Activated gamma-delta T cell (primary cell): ENCODE measurements at regions not wholly inside any gene's neighbourhood (a gene's known extent, or its start where the extent isn't known, plus 50 kb on each side); places are given as distances from the start of the nearest gene placed in this dataset.

Source experiments
- DNase-seq: peaks from one replicate; lab custom pipeline; 2025; lab: John Stamatoyannopoulos, UW

DNA sequence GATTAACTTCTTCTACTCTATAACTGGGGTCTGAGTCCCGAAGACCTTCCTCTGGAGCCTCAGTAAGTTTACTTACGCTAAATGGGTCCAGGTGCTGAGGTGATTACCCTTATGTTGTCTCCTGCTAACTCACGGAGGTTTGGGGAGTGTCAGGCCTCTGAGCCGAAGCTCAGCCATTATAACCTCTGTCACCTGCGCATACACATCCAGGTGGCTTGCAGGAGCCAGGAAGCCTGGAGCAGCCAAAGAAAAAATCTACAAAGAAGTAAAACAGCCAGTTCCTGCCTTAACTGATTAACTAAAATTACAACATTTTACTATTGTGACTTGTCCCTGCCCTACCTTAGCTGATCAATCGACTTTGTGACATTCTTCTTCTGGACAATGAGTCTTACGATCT lies 350.7 kb downstream of the GLRX3 start:
- DNase-seq, result no peak

DNA sequence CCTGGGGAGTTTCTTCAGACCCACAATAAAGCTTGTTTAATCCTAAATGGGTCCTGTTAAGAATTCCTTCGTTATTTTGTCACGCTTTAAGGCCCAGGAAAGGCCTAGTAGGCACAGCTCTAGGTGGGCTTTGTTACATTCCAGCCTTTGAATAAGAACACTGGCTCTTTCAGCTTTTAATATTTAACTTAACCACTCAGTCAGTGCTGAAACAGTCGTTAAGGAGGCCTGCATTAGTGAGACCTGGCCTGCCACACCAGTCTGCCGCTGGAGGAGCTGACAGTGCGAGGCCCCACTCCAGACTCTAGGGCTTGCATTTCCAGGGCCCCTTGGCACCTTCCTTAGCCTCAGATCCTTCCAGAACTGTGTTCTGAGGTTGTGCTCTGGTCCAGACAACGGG lies 351.4 kb downstream of the GLRX3 start:
- no peak for DNase-seq

DNA sequence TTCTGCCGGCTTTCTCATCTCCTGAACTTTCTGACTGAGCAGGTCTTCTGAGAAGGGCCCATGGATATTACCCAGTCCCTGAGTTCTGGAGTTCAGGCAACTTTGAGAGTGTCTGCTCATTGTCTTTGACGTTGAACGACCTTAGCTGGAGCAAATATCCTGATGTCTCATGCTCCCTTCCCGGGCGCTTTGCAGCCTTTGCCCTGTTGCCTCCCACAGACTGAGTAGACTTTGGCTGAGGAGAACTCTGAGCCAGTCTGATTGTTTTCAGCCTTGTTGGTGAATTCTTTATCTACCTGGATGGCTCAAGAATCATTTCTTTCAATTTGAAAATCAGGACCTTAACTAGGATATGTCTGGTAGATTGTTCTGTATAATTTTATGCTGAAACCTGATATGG lies 353.7 kb downstream of the GLRX3 start:
- DNase-seq, result no peak

DNA sequence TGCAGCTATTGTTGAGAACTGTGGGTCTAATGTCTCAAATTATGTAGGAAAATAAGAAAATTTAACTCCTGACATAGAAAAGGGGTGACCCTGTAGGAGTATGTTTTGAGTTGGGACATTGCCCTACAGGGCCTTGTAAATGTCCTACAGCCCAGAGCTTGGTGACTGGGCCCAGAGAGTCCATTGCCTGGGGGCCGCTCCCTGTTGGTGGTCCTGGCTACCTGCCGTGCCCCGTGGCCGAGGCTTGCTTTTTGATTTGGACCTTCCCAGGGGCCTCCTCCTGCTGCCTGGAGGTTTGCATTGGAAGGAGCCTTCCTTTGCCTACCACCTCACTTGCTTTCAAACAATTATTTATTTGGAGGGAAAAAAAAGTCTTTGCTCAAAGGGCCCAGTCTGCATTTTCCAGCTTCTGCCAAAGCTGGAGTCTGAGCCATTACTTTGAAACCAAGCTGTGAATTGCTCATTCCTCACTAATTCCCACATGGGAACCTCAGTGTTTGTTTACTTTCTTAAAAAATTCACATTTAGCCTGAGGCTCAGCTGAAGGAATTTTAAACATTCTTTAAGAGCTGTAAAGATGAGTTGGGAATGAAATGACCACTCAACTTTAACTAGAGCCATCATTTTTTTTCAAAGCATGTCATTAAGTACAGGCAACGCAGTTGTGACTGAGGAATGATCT lies 355.0 kb downstream of the GLRX3 start:
- no peak for DNase-seq

DNA sequence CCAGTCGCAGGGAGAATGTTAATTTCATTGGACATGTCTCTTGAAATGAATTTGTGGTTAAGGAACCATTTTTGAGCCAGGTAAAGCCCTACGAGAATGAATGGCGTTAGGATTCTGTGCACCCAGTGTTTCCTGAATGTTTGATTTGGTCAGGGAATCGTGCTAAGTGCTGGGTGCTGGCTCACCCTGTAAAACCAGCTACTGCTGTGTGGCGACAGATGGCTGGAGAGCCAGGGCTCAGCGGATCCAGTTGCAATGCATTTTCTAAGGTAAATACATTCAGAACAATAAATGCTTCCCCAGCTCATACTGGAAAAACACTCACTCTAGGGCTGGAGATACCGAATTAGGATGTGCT lies 355.5 kb downstream of the GLRX3 start:
- DNase-seq, result no peak

DNA sequence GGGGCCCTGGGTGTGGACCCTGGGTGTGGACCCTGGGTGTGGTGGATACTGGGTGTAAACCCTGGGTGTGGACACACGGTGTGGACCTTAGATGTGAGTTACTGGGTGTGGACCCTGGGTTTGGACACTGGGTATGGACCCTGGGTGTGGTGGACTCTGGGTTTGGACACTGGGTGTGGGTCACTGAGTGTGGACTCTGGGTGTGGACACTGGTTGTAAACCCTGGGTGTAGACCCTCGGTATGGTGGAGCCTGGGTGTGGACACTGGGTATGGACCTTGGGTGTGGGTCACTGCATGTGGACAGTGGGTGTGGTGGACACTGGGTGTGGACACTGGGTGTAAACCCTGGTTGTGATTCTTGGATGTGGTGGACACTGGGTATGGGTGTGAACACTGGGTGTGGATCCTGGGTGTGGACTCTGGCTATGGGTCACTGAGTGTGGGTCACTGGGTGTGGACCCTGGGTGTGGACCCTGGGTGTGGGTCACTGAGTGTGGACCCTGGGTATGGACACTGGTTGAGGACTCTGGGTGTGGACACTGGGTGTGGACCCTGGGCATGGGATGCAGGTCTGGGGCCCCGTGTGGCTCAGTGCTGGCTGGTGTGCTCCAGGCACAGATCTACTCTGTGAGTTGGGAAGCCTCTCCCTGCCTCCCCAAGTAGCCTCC lies 356.2 kb downstream of the GLRX3 start:
- no peak for DNase-seq

DNA sequence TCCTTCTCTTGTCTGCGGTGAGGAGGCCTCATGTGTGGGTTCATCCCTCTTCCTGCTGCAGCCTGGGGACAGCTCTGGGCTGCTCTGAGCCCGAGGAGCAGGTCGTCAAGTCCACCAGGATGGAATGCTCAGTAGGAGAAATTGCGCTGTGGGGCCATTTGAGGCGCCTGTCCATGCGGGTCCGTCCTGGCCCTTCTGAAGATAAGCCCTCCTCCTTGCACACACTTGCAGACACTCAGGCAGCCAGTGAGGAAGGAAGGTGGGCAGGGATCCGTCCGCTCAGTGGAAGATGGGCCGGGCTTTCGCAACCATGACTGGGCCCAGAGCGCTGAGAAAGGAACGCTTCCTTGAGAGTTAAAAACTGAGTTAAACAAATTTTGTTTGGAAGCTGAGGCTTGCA lies 356.8 kb downstream of the GLRX3 start:
- no peak for DNase-seq

DNA sequence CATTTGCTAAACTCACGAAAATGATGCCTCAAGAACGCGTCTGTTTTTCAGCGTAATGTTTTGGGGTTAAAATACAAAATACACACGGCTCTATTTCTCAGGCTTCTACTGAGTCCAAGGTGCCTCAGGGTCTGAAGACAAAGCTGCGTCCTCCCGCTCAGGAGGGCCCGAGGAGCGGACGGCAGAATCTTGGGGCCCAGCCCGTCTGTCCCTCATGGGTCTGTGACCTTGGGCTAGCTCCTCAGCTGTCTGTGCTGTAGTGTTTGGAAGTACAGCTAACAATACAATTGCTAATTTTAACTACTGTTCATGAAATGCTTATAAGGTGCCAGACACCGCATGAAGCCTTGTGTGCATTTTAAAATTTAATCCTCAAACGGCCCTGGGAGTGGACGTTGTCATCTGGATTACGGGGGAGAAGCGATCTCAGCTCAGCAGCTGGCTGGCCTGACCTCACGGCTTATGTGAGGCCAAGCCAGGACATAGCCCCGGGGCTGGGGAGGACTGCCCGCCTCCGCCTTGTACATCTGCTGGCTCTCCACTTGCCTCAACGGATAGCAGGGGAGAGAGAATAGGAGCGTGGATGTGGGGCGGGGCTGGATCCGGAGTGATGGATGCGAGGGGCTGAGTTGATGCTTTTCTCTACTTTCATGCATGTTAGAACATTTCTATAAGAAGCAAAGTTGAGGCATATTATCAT lies 357.4 kb downstream of the GLRX3 start:
- no peak for DNase-seq

DNA sequence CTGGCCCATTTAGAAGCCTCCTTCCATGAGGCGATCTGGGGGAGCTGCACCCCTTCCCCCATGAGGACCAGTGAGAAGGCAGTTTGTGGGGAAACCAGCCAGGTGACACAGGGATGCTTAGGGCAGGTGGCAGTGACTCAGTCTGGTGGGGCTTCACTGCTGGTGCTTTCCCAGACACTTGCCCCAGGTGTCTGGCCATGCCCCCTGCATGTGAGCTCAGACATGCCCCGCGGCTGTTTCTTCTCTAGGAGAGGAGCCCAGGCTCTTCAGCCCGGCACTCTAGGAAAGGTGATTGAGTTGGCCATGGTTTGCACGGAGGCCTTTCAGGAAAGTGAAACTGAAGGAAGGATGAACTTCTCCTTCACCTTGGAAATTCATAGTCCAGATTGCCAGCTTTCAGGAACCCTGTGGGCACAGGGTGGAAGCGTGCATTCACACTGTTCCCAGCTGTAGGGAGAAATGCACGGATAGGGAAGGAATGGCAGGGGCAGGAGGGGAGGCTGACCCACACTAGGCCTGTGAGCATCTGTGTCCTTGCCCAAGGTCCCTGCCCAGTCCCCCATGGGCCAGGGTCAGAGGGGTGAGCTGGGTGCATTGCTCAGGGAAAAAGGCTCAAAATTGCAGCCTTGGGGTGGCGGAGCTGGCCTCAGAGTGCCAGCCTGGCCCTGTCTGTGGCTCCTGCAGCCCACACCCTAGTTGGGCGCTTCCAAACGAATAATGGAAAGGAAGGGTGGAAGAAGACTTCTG lies 359.1 kb downstream of the GLRX3 start:
- DNase-seq, result no peak

DNA sequence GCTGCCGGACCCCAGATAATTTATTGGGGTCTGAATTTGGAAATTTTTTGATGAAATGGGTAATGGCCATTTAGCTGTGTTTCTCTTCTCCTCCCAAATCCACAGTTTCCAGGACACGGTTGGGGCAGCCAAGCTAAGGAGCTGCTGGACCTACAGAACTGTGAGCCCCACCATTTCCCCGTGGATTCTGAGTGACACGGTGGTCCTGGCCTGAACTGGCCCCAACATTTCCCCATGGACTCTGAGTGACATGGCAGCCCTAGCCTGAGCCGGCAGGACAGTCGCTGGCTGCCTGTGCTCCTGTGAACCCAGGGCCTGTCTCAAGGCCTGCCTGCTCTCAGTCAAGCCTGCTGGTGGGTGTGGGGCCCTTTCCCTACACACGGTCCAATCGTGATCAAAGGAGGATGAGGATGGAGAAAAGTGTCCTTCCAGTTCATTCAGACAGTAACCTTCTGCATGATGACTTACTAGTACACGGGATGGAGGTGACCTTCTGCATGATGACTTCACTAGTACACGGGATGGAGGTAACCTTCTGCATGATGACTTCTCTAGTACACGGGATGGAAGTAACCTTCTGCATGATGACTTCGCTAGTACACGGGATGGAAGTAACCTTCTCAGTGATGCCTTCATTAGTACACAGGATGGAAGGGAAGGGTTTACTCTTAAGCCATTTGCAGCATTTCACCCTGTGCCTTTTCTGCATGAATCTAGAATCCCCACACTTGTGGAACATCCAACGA lies 359.9 kb downstream of the GLRX3 start:
- no peak for DNase-seq

DNA sequence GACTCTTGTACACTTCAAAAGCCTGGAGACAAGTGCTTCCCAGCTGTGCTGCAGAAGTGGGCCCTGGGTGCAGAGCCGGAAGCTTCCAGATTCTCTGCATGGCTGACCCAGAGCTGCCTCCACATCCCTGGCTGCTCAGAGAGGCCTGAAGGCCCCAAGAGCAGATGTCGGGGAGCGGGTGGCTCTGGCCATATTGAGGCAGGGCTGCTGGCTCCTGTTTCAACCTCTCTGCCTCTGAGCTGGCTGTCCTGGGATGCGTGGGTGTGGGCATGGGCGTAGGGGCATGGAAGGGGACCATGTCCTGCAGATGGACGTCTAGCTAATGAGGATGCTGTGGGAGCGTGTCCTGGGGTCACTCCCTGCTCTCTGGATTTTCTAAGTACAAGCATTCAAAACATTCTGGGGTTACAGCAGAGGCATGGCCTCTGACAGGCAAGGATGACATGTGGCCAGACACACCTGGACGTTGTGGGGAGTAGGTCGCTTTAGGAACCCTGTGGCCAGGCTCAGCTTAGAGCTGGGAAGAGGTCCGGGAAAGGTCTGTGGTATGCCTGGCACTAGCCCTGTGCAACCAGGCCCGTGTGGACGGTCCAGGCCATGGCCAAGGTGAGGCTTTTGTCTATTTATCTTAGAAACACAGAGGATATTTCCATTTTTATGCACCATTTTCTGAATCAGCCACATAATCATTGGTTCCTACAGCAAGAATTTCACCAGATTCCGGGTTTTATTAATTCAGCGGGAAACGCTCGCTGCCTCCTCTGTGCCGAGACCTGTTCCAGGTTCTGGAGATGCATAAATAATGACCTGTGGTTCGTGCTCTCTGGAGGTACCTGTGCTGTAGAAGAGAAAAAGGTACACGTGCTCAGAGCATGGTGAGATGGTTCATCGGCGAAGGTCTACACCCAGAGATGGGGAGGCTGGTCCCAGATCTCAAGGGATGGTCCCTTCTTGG lies 361.1 kb downstream of the GLRX3 start:
- DNase-seq, result no peak

DNA sequence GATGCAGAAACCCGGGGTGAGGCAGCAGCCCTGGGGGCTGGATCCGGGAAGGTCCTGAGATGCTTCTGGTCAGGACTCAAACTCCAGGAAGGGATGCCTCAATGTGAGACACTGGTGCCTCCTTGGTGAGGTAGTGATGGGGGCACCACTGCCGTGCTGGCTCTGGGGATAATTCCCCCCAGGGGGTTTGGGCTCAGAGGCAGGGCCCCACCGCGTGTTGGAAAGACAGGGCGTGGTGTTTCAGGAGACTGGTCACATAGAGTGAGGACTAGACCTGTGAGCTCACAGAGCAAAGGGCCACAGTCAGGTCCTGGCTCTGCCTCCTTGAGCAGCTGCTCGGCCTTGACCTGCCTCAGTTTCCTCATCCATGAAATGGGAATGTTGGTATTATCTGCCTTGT lies 361.9 kb downstream of the GLRX3 start:
- no peak for DNase-seq

DNA sequence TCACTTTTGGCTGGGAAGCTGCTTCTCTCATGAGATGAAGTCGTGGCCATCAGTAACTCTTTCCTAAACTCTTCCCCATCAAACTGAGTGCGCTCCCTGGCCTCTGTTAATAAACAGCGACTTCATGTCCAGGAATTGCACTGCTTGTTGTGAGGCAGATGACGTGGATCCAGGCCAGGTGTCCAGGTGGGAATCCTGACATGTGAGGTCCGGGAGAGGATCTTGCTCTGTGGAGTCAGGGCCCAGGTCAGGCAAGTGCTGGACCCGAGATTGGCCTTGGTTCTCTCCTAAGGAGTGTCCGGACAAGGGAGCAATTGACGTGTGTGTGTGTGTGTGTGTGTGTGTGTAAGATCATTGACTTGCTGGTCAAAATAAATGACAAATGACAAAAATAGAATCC lies 362.7 kb downstream of the GLRX3 start:
- no peak for DNase-seq

DNA sequence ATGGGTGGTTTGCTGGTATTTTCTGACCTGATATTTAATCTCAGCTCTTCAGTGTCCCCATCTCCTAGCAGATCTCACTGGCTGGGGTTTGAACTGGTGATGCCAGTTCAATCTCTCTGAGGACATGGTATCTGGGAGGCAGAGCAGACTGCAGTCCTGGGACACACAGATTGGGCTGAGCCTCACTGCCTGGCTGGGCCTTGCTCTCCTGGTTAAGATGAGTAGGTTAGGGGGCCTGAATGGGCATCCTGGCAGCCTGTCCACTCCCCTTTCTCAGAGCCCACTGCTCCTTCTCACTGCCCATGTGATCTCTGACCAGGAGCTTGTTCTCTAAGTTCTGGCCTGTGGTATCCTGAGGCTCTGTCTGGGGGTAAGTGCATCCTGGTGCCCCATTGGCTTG lies 363.4 kb downstream of the GLRX3 start:
- DNase-seq, result no peak

DNA sequence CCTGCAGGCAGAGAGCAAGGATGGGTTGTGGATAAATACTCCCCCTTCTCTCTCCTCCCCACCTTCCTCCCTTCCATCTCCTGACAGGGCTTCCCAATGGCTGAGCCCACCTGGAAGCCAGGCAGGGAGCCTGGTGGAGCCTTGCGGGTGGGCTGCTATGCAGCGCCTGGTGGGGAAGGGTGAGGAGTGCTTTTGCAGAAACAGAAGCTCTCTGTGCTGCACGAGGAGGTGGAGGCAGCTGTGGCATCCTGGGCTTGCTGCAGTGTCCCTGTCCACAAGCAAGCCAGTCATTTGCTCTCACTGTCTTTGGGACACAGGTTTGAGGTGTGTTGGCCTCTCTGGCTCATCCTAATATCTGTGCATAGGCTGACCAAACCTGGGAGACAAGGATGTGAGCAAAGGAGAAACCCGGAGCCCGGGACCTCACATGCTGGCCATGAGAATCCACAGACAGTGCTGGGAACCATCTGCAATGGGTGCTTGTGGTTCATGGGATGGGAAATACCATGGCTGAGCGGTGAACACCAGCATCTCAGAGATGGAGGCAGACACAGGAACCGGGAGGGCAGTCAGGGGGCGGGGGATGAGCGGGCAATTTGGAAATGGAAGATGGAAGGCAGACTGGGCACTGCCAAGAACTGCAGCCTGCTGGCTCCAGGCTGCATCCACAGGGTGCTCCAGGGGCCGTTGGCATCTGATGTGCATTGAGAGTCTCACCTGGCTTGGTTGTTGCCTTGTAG lies 364.2 kb downstream of the GLRX3 start:
- DNase-seq, result no peak

DNA sequence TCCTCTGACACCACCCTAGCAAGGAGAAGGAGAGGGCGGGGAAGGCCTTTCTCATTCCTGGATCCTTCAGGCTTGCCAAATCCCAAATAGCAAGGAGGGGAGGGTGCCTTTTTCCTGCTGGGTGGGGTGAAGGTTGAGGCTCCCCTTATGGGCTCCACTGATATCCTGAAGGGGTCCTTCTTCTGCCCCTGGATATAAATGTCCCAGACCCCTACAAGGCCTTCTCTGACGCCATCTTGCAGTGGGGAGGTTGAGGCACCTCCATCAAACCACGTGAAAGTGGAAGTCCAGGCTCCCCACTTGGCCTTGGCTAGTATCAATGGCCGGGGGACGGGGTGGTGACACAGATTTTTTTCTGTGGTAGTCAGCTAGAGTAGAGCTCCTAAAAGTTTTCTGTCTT lies 371.3 kb downstream of the GLRX3 start:
- DNase-seq, result no peak

DNA sequence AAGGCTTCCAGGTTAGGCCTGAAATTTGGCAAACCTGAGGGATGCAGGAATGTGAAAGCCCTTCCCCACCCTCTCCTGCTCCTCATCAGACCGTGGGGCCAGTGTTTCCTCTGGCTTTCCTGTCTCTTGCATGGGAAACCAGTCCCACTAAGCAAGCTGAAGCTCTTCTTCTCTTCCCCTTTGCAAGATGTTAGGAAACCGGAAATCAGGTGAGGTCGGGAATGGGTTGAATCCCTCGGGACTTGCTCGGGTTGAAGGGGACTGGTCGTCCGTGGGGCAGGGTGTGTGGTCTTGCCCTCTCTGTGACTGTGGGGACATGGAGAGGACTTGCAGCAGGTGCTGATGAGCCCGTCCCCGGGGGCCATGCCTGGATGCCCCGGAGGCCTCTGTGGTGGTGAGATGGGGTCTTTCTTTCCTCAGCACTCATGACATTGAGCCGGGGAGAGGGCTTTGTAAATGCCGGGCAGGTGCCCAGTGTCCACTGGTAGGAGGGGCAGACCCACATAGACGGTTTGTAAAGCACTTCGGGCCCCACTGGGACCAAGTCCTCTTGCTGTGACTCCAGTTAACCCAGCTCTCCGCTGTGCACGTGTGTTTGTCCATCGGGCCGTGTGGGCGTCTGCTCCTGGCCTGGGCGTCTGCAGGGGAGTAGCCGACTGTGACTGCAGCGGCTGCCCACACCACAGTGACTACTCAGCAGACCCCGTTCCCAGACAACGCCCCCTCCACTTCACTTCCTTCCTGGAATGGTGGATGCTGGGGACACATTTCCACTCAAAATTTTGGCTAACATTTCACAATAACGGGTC lies 373.9 kb downstream of the GLRX3 start:
- no peak for DNase-seq

DNA sequence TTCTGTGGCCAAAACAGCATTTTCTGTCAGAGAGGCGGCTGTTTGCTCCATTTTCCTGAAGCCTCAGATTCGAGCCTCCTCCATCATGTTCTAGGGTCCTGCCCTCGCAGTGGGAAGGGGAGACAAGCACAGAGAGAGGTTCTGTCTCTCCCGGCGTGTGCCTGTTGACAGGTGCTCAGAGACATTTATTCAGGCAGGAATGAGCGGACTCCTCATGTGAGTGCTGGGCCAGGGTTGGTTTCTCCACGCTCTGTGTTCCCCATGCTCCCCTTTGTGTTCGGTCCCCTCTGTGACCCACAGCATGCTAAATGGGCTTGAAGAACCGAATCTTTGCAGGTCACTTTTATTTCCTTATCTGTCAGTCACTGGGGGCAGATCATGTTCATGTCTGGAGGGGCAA lies 374.6 kb downstream of the GLRX3 start:
- DNase-seq, result no peak

DNA sequence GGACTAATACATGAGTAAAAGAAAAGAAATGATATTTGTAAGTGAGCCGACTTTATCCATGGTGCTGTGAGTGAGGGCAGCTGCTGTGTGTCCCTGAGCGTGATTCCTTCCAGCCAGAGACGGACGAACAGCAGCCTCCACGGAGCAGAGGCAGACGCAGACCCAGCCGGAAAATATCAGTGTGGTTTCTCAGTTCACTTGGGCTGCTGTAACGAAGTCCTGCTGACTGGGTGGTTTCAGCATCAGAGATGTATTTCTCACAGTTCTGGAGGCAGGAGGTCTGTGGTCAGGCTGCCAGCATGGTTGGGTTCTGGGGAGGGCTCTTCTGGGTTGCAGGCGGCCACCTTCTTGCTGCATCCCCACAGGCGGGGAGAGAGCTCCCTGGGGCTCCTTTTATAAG lies 375.6 kb downstream of the GLRX3 start:
- no peak for DNase-seq
